ENCODE measurements at regions not wholly inside any gene's neighbourhood (a gene's known extent, or its start where the extent isn't known, plus 50 kb on each side); places are given as distances from the start of the nearest gene placed in this dataset.
"Not testable (repeated sequence)": the region's sequence is repeated elsewhere in the genome, so short reads cannot be mapped to it uniquely, and the experiment has no call there.

- not testable (repeated sequence) for H3K36me3 ChIP-seq (ENCODE audit: low read length)
These were observed 116.2 kb upstream of the NBPF9 start for GRCh38 chr1:149219539-149219938.

GRCh38 chr1:149220463-149221074 lies 117.2 kb upstream of the NBPF9 start:
- H3K9me2 ChIP-seq (replicated peaks; ENCODE audit: insufficient read depth, low read length); H3K9ac ChIP-seq (ENCODE audit: low read length); H3K27me3 ChIP-seq (ENCODE audit: low read length); H3K27ac ChIP-seq (ENCODE audit: low read depth, low read length); H3K79me2 ChIP-seq (ENCODE audit: insufficient read depth, low read length); H4K20me1 ChIP-seq (ENCODE audit: low read depth, low read length); H3F3A ChIP-seq (ENCODE audit: insufficient read depth); H3K36me3 ChIP-seq (ENCODE audit: low read length); H3K4me2 ChIP-seq (ENCODE audit: low read depth, low read length, poor library complexity, severe bottlenecking); H2AFZ ChIP-seq (ENCODE audit: low read depth, low read length, severe bottlenecking); H3K9me3 ChIP-seq (ENCODE audit: insufficient read depth, low read length); H3K4me3 ChIP-seq (ENCODE audit: insufficient read depth, low read length, poor library complexity, severe bottlenecking): not testable (repeated sequence)

More at GRCh38 chr1:149219539-149219938, 116.2 kb upstream of the NBPF9 start:
- not testable (repeated sequence) for H2AFZ ChIP-seq (ENCODE audit: low read depth, low read length, severe bottlenecking); H3K79me2 ChIP-seq (ENCODE audit: insufficient read depth, low read length); H3K4me2 ChIP-seq (ENCODE audit: low read depth, low read length, poor library complexity, severe bottlenecking); H3K9me3 ChIP-seq (ENCODE audit: insufficient read depth, low read length); H3K9ac ChIP-seq (ENCODE audit: low read length); H3F3A ChIP-seq (ENCODE audit: insufficient read depth); H4K20me1 ChIP-seq (ENCODE audit: low read depth, low read length); H3K27ac ChIP-seq (ENCODE audit: low read depth, low read length); H3K4me3 ChIP-seq (ENCODE audit: insufficient read depth, low read length, poor library complexity, severe bottlenecking); H3K27me3 ChIP-seq (ENCODE audit: low read length); H3K9me2 ChIP-seq (replicated peaks; ENCODE audit: insufficient read depth, low read length)

GRCh38 chr1:149227933-149228665 lies 124.7 kb upstream of the NBPF9 start:
- not testable (repeated sequence) for H3K4me2 ChIP-seq (ENCODE audit: low read depth, low read length, poor library complexity, severe bottlenecking); H3K9me2 ChIP-seq (replicated peaks; ENCODE audit: insufficient read depth, low read length); H3K27ac ChIP-seq (ENCODE audit: low read depth, low read length); H3K9me3 ChIP-seq (ENCODE audit: insufficient read depth, low read length); H3K4me3 ChIP-seq (ENCODE audit: insufficient read depth, low read length, poor library complexity, severe bottlenecking); H3K9ac ChIP-seq (ENCODE audit: low read length); H3K36me3 ChIP-seq (ENCODE audit: low read length); H2AFZ ChIP-seq (ENCODE audit: low read depth, low read length, severe bottlenecking); H3K27me3 ChIP-seq (ENCODE audit: low read length); H3K79me2 ChIP-seq (ENCODE audit: insufficient read depth, low read length); H4K20me1 ChIP-seq (ENCODE audit: low read depth, low read length); H3F3A ChIP-seq (ENCODE audit: insufficient read depth)

- not testable (repeated sequence) for H3K27me3 ChIP-seq (ENCODE audit: low read length); H3K27ac ChIP-seq (ENCODE audit: low read depth, low read length); H3K79me2 ChIP-seq (ENCODE audit: insufficient read depth, low read length); H3F3A ChIP-seq (ENCODE audit: insufficient read depth); H3K4me3 ChIP-seq (ENCODE audit: insufficient read depth, low read length, poor library complexity, severe bottlenecking); H3K9ac ChIP-seq (ENCODE audit: low read length); H4K20me1 ChIP-seq (ENCODE audit: low read depth, low read length); H2AFZ ChIP-seq (ENCODE audit: low read depth, low read length, severe bottlenecking); H3K9me3 ChIP-seq (ENCODE audit: insufficient read depth, low read length); H3K9me2 ChIP-seq (replicated peaks; ENCODE audit: insufficient read depth, low read length); H3K4me2 ChIP-seq (ENCODE audit: low read depth, low read length, poor library complexity, severe bottlenecking); H3K36me3 ChIP-seq (ENCODE audit: low read length)
These were observed 125.6 kb upstream of the NBPF9 start for GRCh38 chr1:149228672-149229585.

- not testable (repeated sequence) for H3K27me3 ChIP-seq (ENCODE audit: low read length); H3K9me2 ChIP-seq (replicated peaks; ENCODE audit: insufficient read depth, low read length); H2AFZ ChIP-seq (ENCODE audit: low read depth, low read length, severe bottlenecking); H3F3A ChIP-seq (ENCODE audit: insufficient read depth); H3K4me2 ChIP-seq (ENCODE audit: low read depth, low read length, poor library complexity, severe bottlenecking); H3K9ac ChIP-seq (ENCODE audit: low read length); H3K27ac ChIP-seq (ENCODE audit: low read depth, low read length); H4K20me1 ChIP-seq (ENCODE audit: low read depth, low read length); H3K4me3 ChIP-seq (ENCODE audit: insufficient read depth, low read length, poor library complexity, severe bottlenecking); H3K36me3 ChIP-seq (ENCODE audit: low read length); H3K9me3 ChIP-seq (ENCODE audit: insufficient read depth, low read length); H3K79me2 ChIP-seq (ENCODE audit: insufficient read depth, low read length)
These were observed 126.5 kb upstream of the NBPF9 start for GRCh38 chr1:149229813-149230212.

- not testable (repeated sequence) for H2AFZ ChIP-seq (ENCODE audit: low read depth, low read length, severe bottlenecking); H3K4me2 ChIP-seq (ENCODE audit: low read depth, low read length, poor library complexity, severe bottlenecking); H3K27me3 ChIP-seq (ENCODE audit: low read length); H3K27ac ChIP-seq (ENCODE audit: low read depth, low read length); H3K9me3 ChIP-seq (ENCODE audit: insufficient read depth, low read length); H4K20me1 ChIP-seq (ENCODE audit: low read depth, low read length); H3K36me3 ChIP-seq (ENCODE audit: low read length); H3K79me2 ChIP-seq (ENCODE audit: insufficient read depth, low read length); H3F3A ChIP-seq (ENCODE audit: insufficient read depth); H3K9me2 ChIP-seq (replicated peaks; ENCODE audit: insufficient read depth, low read length); H3K9ac ChIP-seq (ENCODE audit: low read length); H3K4me3 ChIP-seq (ENCODE audit: insufficient read depth, low read length, poor library complexity, severe bottlenecking)
These were observed 131.9 kb upstream of the NBPF9 start for GRCh38 chr1:149234926-149235914.

GRCh38 chr1:149237515-149237914 lies 134.2 kb upstream of the NBPF9 start:
- H3K4me2 ChIP-seq (ENCODE audit: low read depth, low read length, poor library complexity, severe bottlenecking); H3K79me2 ChIP-seq (ENCODE audit: insufficient read depth, low read length); H3K36me3 ChIP-seq (ENCODE audit: low read length); H2AFZ ChIP-seq (ENCODE audit: low read depth, low read length, severe bottlenecking); H4K20me1 ChIP-seq (ENCODE audit: low read depth, low read length); H3K9me3 ChIP-seq (ENCODE audit: insufficient read depth, low read length); H3K4me3 ChIP-seq (ENCODE audit: insufficient read depth, low read length, poor library complexity, severe bottlenecking); H3K27ac ChIP-seq (ENCODE audit: low read depth, low read length); H3K9ac ChIP-seq (ENCODE audit: low read length); H3F3A ChIP-seq (ENCODE audit: insufficient read depth); H3K27me3 ChIP-seq (ENCODE audit: low read length); H3K9me2 ChIP-seq (replicated peaks; ENCODE audit: insufficient read depth, low read length): not testable (repeated sequence)
